ENCODE measurements at regions not wholly inside any gene's neighbourhood (a gene's known extent, or its start where the extent isn't known, plus 50 kb on each side); places are given as distances from the start of the nearest gene placed in this dataset.

DNA sequence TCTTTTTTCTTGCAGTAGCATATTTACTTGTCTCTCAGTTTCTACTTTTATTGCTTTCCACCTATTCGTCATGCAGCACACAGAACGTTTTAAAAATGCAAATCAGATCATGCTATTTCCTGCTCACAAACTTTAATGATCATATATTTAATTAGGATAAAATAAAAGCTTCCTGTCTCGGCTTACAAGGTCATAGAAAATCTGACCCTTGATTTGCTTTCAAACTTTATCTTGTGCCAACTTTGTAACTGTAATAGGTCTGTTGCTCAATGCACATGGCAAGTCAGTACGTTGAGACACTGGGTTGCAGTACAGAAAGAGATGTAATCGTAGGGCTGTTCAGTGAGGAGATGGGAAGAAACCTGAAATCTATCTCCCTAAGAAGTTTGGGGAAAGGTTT is 95.6 kb upstream of the CSNK1A1L start:
- Histone ChIP-seq H3K9me2 (ENCODE audit: insufficient read depth) (no peaks in the 10 kb centered on the region), H3K9ac (ENCODE audit: low read length) (no peak overlapping the region), H3K27ac (ENCODE audit: low read depth, low read length) (no peak overlapping the region), H2AFZ (ENCODE audit: low read depth, low read length, poor library complexity, severe bottlenecking) (no peak overlapping the region), H3K79me2 (ENCODE audit: insufficient read depth, low read length) (no peaks in the 10 kb centered on the region), H3K36me3 (ENCODE audit: control insufficient read depth in 1 of 2, insufficient read depth in 2 of 2, low read length in 2 of 2) (no peaks in the 10 kb centered on the region), H3K27me3 (ENCODE audit: insufficient read depth, low read length) (no peaks in the 10 kb centered on the region), H3K4me2 (ENCODE audit: low read length) (no peak overlapping the region), H3K9me3 (ENCODE audit: control insufficient read depth in 1 of 2, insufficient read depth in 1 of 2, low read depth in 1 of 2, low read length in 2 of 2) (no peaks in the 10 kb centered on the region; a peak in 1 of 4 replicates), H4K20me1 (ENCODE audit: insufficient read depth) (no peaks in the 10 kb centered on the region), H3K4me3 (replicated peaks in 1 of 2; ENCODE audit: low read depth in 1 of 2, low read length in 2 of 2) (no peak overlapping the region), H3K4me1 (ENCODE audit: control insufficient read depth in 1 of 2, insufficient read depth in 2 of 2, low read length in 2 of 2) (no peaks in the 10 kb centered on the region)
- CTCF ChIA-PET, result no interaction called here
- no peak for DNase-seq (ENCODE audit: low read depth, low spot score)
- TF ChIP-seq FOSL1 (IDR thresholded peaks at IDR 0.05; ENCODE audit: low read depth) (no peak), YY1 (IDR thresholded peaks at IDR 0.05; ENCODE audit: extremely low read depth, insufficient replicate concordance, low read depth, low read length) (no peak), CEBPB (IDR thresholded peaks at IDR 0.05; ENCODE audit: low read depth) (no peak), EGR1 (IDR thresholded peaks at IDR 0.05; ENCODE audit: low read depth) (no peak), SP1 (IDR thresholded peaks at IDR 0.05; ENCODE audit: low read depth) (no peak), SIN3A (IDR thresholded peaks at IDR 0.05; ENCODE audit: low read depth) (no peak), CBX3 (IDR thresholded peaks at IDR 0.05; ENCODE audit: low read depth) (no peak), RAD21 (IDR thresholded peaks at IDR 0.05; ENCODE audit: low read depth) (no peak)
- TF ChIP-seq, protein P1, sequence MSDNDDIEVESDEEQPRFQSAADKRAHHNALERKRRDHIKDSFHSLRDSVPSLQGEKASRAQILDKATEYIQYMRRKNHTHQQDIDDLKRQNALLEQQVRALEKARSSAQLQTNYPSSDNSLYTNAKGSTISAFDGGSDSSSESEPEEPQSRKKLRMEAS (IDR thresholded peaks at IDR 0.05), result no peak
- intact Hi-C loops (cut with micrococcal nuclease), result no loop called here
- no TSS peak for BruUV-seq (replicated peaks)
- ATAC-seq, result no peak
- RAD21 ChIA-PET (ENCODE audit: low non-redundant PET in 1 of 2, low total read pairs in 2 of 2, uncharacterized antibody in 2 of 2, unreplicated experiment in 2 of 2), result no interaction called here
- POLR2A ChIA-PET, result no interaction called here

DNA sequence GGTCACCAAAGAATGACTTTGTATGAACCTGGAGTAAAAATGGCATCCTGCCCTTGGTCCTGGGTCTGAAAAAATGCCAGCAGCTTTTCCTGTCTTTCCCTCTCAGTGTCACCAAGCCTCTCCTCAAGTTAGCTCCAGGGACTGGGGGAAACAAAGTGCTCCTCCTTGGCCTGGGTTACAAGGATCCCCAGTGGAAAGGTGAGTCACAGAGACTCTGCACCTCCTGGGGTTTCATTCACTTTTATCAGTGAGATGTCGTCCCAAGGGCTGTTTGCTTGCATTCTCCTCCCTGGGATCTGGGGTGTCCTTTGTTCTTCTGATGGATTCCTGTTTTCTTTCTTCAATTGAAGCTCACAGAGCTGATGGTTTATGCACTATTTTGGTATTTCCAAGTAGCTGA is 93.2 kb upstream of the CSNK1A1L start:
- no peaks in the 10 kb centered on the region for H4K20me1 ChIP-seq (ENCODE audit: insufficient read depth)
- H3K9ac ChIP-seq (ENCODE audit: low read length), result no peak overlapping the region
- ChIA-PET RAD21 (ENCODE audit: low non-redundant PET in 1 of 2, low total read pairs in 2 of 2, uncharacterized antibody in 2 of 2, unreplicated experiment in 2 of 2) (no interaction called here), CTCF (no interaction called here), POLR2A (no interaction called here)
- H2AFZ ChIP-seq (ENCODE audit: low read depth, low read length, poor library complexity, severe bottlenecking), result no peak overlapping the region
- DNase-seq (ENCODE audit: low read depth, low spot score) (no peak), ATAC-seq (no peak)
- BruUV-seq (replicated peaks), result no TSS peak
- intact Hi-C loops (cut with micrococcal nuclease), result no loop called here
- no peaks in the 10 kb centered on the region for H3K4me1 ChIP-seq (ENCODE audit: control insufficient read depth in 1 of 2, insufficient read depth in 2 of 2, low read length in 2 of 2)
- TF ChIP-seq EZH2 (IDR thresholded peaks at IDR 0.05), result no peak
- TF ChIP-seq SRF (IDR thresholded peaks at IDR 0.05; ENCODE audit: low read depth), result no peak
- no peak for TF ChIP-seq POLR2A (IDR thresholded peaks at IDR 0.05; ENCODE audit: borderline replicate concordance, extremely low read depth, insufficient read depth, insufficient read length)
- no peak for TF ChIP-seq REST (IDR thresholded peaks at IDR 0.05; ENCODE audit: low read depth)
- TF ChIP-seq CBX3 (IDR thresholded peaks at IDR 0.05; ENCODE audit: low read depth), result no peak
- TF ChIP-seq POLR2AphosphoS5 (IDR thresholded peaks at IDR 0.05; ENCODE audit: low read depth, low read length), result no peak
- no peak for TF ChIP-seq TCF7L2 (IDR thresholded peaks at IDR 0.05; ENCODE audit: borderline replicate concordance, extremely low read depth, insufficient read depth, insufficient read length)
- no peaks in the 10 kb centered on the region for H3K79me2 ChIP-seq (ENCODE audit: insufficient read depth, low read length)
- no peak overlapping the region for H3K27ac ChIP-seq (ENCODE audit: low read depth, low read length)
- no peak overlapping the region for H3K4me2 ChIP-seq (ENCODE audit: low read length)
- no peaks in the 10 kb centered on the region for H3K36me3 ChIP-seq (ENCODE audit: control insufficient read depth in 1 of 2, insufficient read depth in 2 of 2, low read length in 2 of 2)
- H3K9me3 ChIP-seq (ENCODE audit: control insufficient read depth in 1 of 2, insufficient read depth in 1 of 2, low read depth in 1 of 2, low read length in 2 of 2), result no peaks in the 10 kb centered on the region; a peak in 1 of 4 replicates
- no peaks in the 10 kb centered on the region for H3K27me3 ChIP-seq (ENCODE audit: insufficient read depth, low read length)
- no peaks in the 10 kb centered on the region for H3K9me2 ChIP-seq (ENCODE audit: insufficient read depth)
- no peak overlapping the region for H3K4me3 ChIP-seq (replicated peaks in 1 of 2; ENCODE audit: low read depth in 1 of 2, low read length in 2 of 2)

Data from HCT116 (cell line).